ENCODE measurements at regions not wholly inside any gene's neighbourhood (a gene's known extent, or its start where the extent isn't known, plus 50 kb on each side); places are given as distances from the start of the nearest gene placed in this dataset.
"Not testable (repeated sequence)": the region's sequence is repeated elsewhere in the genome, so short reads cannot be mapped to it uniquely, and the experiment has no call there.

- no peak for DNase-seq
These were observed 379.9 kb upstream of the ACO1 start for GRCh38 chr9:32004431-32005076.

- DNase-seq, result no peak
These were observed 374.1 kb upstream of the ACO1 start for GRCh38 chr9:32010322-32010721.

GRCh38 chr9:32011049-32011448, 373.4 kb upstream of the ACO1 start:
- DNase-seq, result no peak

- no peak for DNase-seq
These were observed 368.6 kb upstream of the ACO1 start for GRCh38 chr9:32015795-32016194.

GRCh38 chr9:32045513-32045912, 338.9 kb upstream of the ACO1 start:
- DNase-seq, result no peak

- DNase-seq, result no peak
These were observed 317.2 kb upstream of the ACO1 start for GRCh38 chr9:32067261-32067660.

- DNase-seq, result no peak
These were observed 315.2 kb upstream of the ACO1 start for GRCh38 chr9:32069169-32069813.

- no peak for DNase-seq
These were observed 314.5 kb upstream of the ACO1 start for GRCh38 chr9:32069969-32070368.

GRCh38 chr9:32072570-32072969, 311.9 kb upstream of the ACO1 start:
- DNase-seq, result no peak

- DNase-seq, result no peak
These were observed 292.4 kb upstream of the ACO1 start for GRCh38 chr9:32092031-32092430.

GRCh38 chr9:32117291-32117690, 267.2 kb upstream of the ACO1 start:
- DNase-seq, result no peak

- DNase-seq, result no peak
These were observed 255.9 kb upstream of the ACO1 start for GRCh38 chr9:32128546-32128945.

GRCh38 chr9:32130709-32131108, 253.7 kb upstream of the ACO1 start:
- not testable (repeated sequence) for DNase-seq

GRCh38 chr9:32136700-32137339, 247.6 kb upstream of the ACO1 start:
- DNase-seq, result no peak

- no peak for DNase-seq
These were observed 242.4 kb upstream of the ACO1 start for GRCh38 chr9:32142074-32142473.

- not testable (repeated sequence) for DNase-seq
These were observed 235.9 kb upstream of the ACO1 start for GRCh38 chr9:32148553-32148952.

- no peak for DNase-seq
These were observed 223.2 kb upstream of the ACO1 start for GRCh38 chr9:32161209-32161608.

- no peak for DNase-seq
These were observed 222.7 kb upstream of the ACO1 start for GRCh38 chr9:32161720-32162119.

GRCh38 chr9:32166316-32166715, 218.1 kb upstream of the ACO1 start:
- not testable (repeated sequence) for DNase-seq

- no peak for DNase-seq
These were observed 213.1 kb upstream of the ACO1 start for GRCh38 chr9:32171339-32171738.

- DNase-seq, result no peak
These were observed 212.2 kb upstream of the ACO1 start for GRCh38 chr9:32172256-32172655.

GRCh38 chr9:32177396-32177795, 207.0 kb upstream of the ACO1 start:
- DNase-seq, result no peak

GRCh38 chr9:32180597-32180996, 203.8 kb upstream of the ACO1 start:
- DNase-seq, result no peak

GRCh38 chr9:32200241-32200640, 184.2 kb upstream of the ACO1 start:
- no peak for DNase-seq

All from bone marrow (tissue), 2 donors.